Trophoblast cell (in vitro differentiated cells and primary cell): ENCODE measurements at regions not wholly inside any gene's neighbourhood (a gene's known extent, or its start where the extent isn't known, plus 50 kb on each side); places are given as distances from the start of the nearest gene placed in this dataset.

ENCODE experiments used
- DNase-seq, 2 donors: peaks; one replicate each; pipeline ENCODE4 v3.0.0-alpha.2; 2016
- H2AFZ ChIP-seq: 2 replicates; pipeline ENCODE4 v1.6.1; 2013; ENCODE audit warnings: low read length, moderate library complexity, mild to moderate bottlenecking; ENCODE audit not compliant: insufficient read depth, poor library complexity
- H2AK5ac ChIP-seq: 2 replicates; pipeline ENCODE4 v1.6.1; 2013; ENCODE audit warnings: mild to moderate bottlenecking, low read length
- H2BK120ac ChIP-seq: 2 replicates; pipeline ENCODE4 v1.6.1; 2013; ENCODE audit warnings: low read length, mild to moderate bottlenecking, moderate library complexity; ENCODE audit not compliant: insufficient read depth, poor library complexity
- H2BK12ac ChIP-seq: 2 replicates; pipeline ENCODE4 v1.6.1; 2013; ENCODE audit warnings: mild to moderate bottlenecking, low read length, moderate library complexity
- H2BK5ac ChIP-seq: 2 replicates; pipeline ENCODE4 v1.6.1; 2013; ENCODE audit warnings: low read length, low read depth, moderate library complexity, mild to moderate bottlenecking; ENCODE audit not compliant: poor library complexity
- H3K14ac ChIP-seq: 2 replicates; pipeline ENCODE4 v1.6.1; 2013; ENCODE audit warnings: mild to moderate bottlenecking, low read length
- H3K18ac ChIP-seq: 2 replicates; pipeline ENCODE4 v1.6.1; 2013; ENCODE audit warnings: mild to moderate bottlenecking, low read length
- H3K23ac ChIP-seq: 2 replicates; pipeline ENCODE4 v1.6.1; 2013; ENCODE audit warnings: low read length
- H3K27ac ChIP-seq: 2 replicates; pipeline ENCODE4 v1.5.1; 2013; ENCODE audit warnings: low read depth, mild to moderate bottlenecking, inconsistent platforms, low read length, moderate library complexity
- H3K27me3 ChIP-seq: 2 replicates; pipeline ENCODE4 v1.6.1; 2013; ENCODE audit warnings: inconsistent platforms, mild to moderate bottlenecking, low read length, moderate library complexity; ENCODE audit not compliant: insufficient read depth
- H3K36me3 ChIP-seq, 2 experiments: 1 replicate in 1 of 2; 2 replicates in 1 of 2; pipeline ENCODE4 v1.6.1; 2013; ENCODE audit warnings: low read length in 2 of 2, mild to moderate bottlenecking in 2 of 2, moderate library complexity in 1 of 2; ENCODE audit not compliant: insufficient read depth in 2 of 2, control insufficient read depth in 1 of 2
- H3K4ac ChIP-seq: 2 replicates; pipeline ENCODE4 v1.6.1; 2013; ENCODE audit warnings: low read depth, mild to moderate bottlenecking, low read length, moderate library complexity
- H3K4me1 ChIP-seq, 2 experiments: 1 replicate in 1 of 2; 2 replicates in 1 of 2; pipeline ENCODE4 v1.6.1; 2013; ENCODE audit warnings: low read length in 2 of 2, mild to moderate bottlenecking in 2 of 2, moderate library complexity in 1 of 2; ENCODE audit not compliant: insufficient read depth in 2 of 2, control insufficient read depth in 1 of 2
- H3K4me2 ChIP-seq: 2 replicates; pipeline ENCODE4 v1.6.1; 2013; ENCODE audit warnings: inconsistent platforms, mild to moderate bottlenecking, low read length, moderate library complexity
- H3K4me3 ChIP-seq: 2 replicates; pipeline ENCODE4 v1.5.1; 2013; ENCODE audit warnings: mild to moderate bottlenecking, low read depth, low read length, inconsistent platforms
- H3K79me1 ChIP-seq: one replicate; pipeline ENCODE4 v1.6.1; 2013; ENCODE audit warnings: low read length
- H3K79me2 ChIP-seq: 2 replicates; pipeline ENCODE4 v1.6.1; 2013; ENCODE audit warnings: low read length, mild to moderate bottlenecking; ENCODE audit not compliant: control insufficient read depth, insufficient read depth, poor library complexity
- H3K9ac ChIP-seq: 2 replicates; pipeline ENCODE4 v1.6.1; 2013; ENCODE audit warnings: mild to moderate bottlenecking, low read length
- H3K9me3 ChIP-seq: 2 replicates; pipeline ENCODE4 v1.6.1; 2013; ENCODE audit warnings: low read depth, mild to moderate bottlenecking, control low read depth, inconsistent platforms, low read length; ENCODE audit not compliant: insufficient read depth
- H4K12ac ChIP-seq: 2 replicates; pipeline ENCODE4 v1.6.1; 2013; ENCODE audit warnings: low read depth, mild to moderate bottlenecking, low read length, moderate library complexity
- H4K8ac ChIP-seq: 2 replicates; pipeline ENCODE4 v1.6.1; 2013; ENCODE audit warnings: low read depth, mild to moderate bottlenecking, low read length, moderate library complexity
- H4K91ac ChIP-seq: one replicate; pipeline ENCODE4 v1.6.1; 2013; ENCODE audit warnings: low read depth, mild to moderate bottlenecking, low read length, moderate library complexity
- WGBS: extraction: QIAGEN DNeasy Blood & Tissue Kit; methylation state at CpG from one replicate; pipeline ENCODE4 v1.1.7; 2013; ENCODE audit warnings: missing lambda C conversion rate; ENCODE audit not compliant: insufficient read length, insufficient coverage; ENCODE audit errors: extremely low coverage; 5-methylcytosine and 5-hydroxymethylcytosine counted together

DNA sequence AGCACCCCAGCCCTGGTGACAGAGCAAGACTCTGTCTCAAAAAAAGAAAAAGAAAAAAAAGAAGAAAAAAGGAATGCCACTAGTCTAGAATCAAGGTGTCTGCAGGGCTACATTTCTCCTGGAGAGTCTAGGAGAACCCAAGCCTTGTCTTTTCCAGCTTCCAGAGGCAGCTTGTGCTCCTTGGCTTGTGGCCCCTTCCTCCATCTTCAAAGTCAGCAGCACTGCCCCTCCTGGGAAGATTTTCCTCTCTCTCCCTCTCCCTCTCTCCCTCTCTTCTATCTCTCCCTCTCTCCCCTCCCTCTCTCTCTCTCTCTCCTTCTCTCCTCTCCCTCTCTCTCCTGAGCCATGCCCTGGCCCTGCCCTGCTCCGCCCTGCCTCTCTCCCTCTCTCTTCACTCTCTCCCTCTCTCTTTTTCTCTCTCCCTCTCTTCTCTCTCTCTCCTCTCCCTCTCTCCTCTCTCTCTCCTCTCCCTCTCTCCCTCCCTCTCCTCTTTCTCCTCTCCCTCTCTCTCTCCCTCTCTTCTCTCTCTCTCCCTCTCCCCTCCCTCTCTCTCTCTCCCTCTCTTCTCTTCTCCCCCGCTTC, 97.7 kb upstream of the FGF3 start:
- Histone ChIP-seq H3K9me3 (no peaks in the 10 kb centered on the region), H3K36me3 (no peaks in the 10 kb centered on the region), H3K4ac (no peak overlapping the region), H4K91ac (no peak overlapping the region), H3K14ac (no peak overlapping the region), H2BK120ac (no peak overlapping the region), H2AFZ (no peak overlapping the region), H3K18ac (no peak overlapping the region), H3K27me3 (no peaks in the 10 kb centered on the region), H2BK5ac (no peak overlapping the region), H3K27ac (no peak overlapping the region), H2AK5ac (no peak overlapping the region), H3K9ac (no peak overlapping the region), H4K8ac (no peak overlapping the region), H3K4me1 (peaks cover 2 to 6% of the 10 kb centered on the region in 2 experiments), H3K23ac (no peak overlapping the region), H4K12ac (no peak overlapping the region), H3K79me2 (no peaks in the 10 kb centered on the region), H3K79me1 (no peaks in the 10 kb centered on the region), H3K4me2 (no peak overlapping the region), H2BK12ac (no peak overlapping the region), H3K4me3 (no peak overlapping the region)
- WGBS = no CpG with 5 or more reads among the region's 2 CpGs
- DNase-seq = no peak

DNA sequence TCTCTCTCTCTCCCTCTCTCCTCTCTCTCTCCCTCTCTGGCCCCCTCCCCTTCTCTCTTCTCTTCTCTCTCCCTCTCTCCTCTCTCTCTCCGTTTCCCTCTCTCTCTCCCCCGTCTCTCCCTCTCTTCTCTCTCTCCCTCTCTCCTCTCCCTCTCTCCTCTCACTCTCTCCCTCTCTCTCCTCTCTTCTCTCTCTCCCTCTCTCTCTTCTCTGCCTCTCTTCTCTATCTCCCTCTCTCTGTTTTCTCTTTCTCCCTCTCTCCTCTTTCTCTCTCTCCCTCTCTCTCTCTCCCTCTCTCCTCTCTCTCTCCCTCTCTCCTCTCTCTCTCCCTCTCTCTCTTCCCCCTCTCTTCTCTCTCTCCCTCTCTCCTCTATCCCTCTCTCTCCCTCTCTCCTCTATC, 98.3 kb upstream of the FGF3 start:
- Histone ChIP-seq H3K14ac (no peak overlapping the region), H3K4me1 (peaks cover 2 to 6% of the 10 kb centered on the region in 2 experiments), H3K27ac (no peak overlapping the region), H3K79me2 (no peaks in the 10 kb centered on the region), H3K36me3 (no peaks in the 10 kb centered on the region), H2BK12ac (no peak overlapping the region), H3K23ac (no peak overlapping the region), H3K4me3 (no peak overlapping the region), H4K12ac (no peak overlapping the region), H3K9ac (no peak overlapping the region), H3K9me3 (no peaks in the 10 kb centered on the region), H2AK5ac (no peak overlapping the region), H2BK120ac (no peak overlapping the region), H4K8ac (no peak overlapping the region), H4K91ac (no peak overlapping the region), H2AFZ (no peak overlapping the region), H3K4ac (no peak overlapping the region), H3K27me3 (no peaks in the 10 kb centered on the region), H3K79me1 (no peaks in the 10 kb centered on the region), H2BK5ac (no peak overlapping the region), H3K18ac (no peak overlapping the region), H3K4me2 (no peak overlapping the region)
- WGBS = no CpG with 5 or more reads among the region's 2 CpGs
- DNase-seq = no peak

GRCh38 chr11:69918231-69918937, 99.2 kb upstream of the FGF3 start:
- Histone ChIP-seq H4K8ac (no peak overlapping the region), H3K27me3 (no peaks in the 10 kb centered on the region), H3K9ac (no peak overlapping the region), H3K27ac (no peak overlapping the region), H4K91ac (no peak overlapping the region), H3K23ac (no peak overlapping the region), H3K4me1 (peaks cover 2 to 6% of the 10 kb centered on the region in 2 experiments), H3K4me2 (no peak overlapping the region), H2AFZ (no peak overlapping the region), H2AK5ac (no peak overlapping the region), H2BK120ac (no peak overlapping the region), H3K79me2 (no peaks in the 10 kb centered on the region), H2BK12ac (no peak overlapping the region), H3K14ac (no peak overlapping the region), H4K12ac (no peak overlapping the region), H3K9me3 (no peaks in the 10 kb centered on the region), H3K4me3 (no peak overlapping the region), H2BK5ac (no peak overlapping the region), H3K79me1 (no peaks in the 10 kb centered on the region), H3K18ac (no peak overlapping the region), H3K36me3 (no peaks in the 10 kb centered on the region), H3K4ac (no peak overlapping the region)
- WGBS = no CpG with 5 or more reads among the region's 38 CpGs
- DNase-seq = no peak

- H2BK5ac ChIP-seq = no peak overlapping the region
- H4K91ac ChIP-seq = no peak overlapping the region
- H3K14ac ChIP-seq = no peak overlapping the region
- H3K23ac ChIP-seq = no peak overlapping the region
- no CpG with 5 or more reads among the region's 32 CpGs for WGBS
- no peaks in the 10 kb centered on the region for H3K9me3 ChIP-seq
- H3K18ac ChIP-seq = no peak overlapping the region
- no peak overlapping the region for H4K8ac ChIP-seq
- no peak overlapping the region for H3K4me2 ChIP-seq
- no peak overlapping the region for H2AFZ ChIP-seq
- no peak overlapping the region for H2AK5ac ChIP-seq
- no peaks in the 10 kb centered on the region for H3K27me3 ChIP-seq
- no peak overlapping the region for H3K27ac ChIP-seq
- H3K79me1 ChIP-seq = no peaks in the 10 kb centered on the region
- no peak overlapping the region for H3K4me3 ChIP-seq
- H2BK12ac ChIP-seq = no peak overlapping the region
- peak; percentile 44 to 79 for DNase-seq
- H4K12ac ChIP-seq = no peak overlapping the region
- no peak overlapping the region for H3K9ac ChIP-seq
- peaks cover 2 to 5% of the 10 kb centered on the region in 2 experiments for H3K4me1 ChIP-seq
- H3K79me2 ChIP-seq = no peaks in the 10 kb centered on the region
- no peak overlapping the region for H3K4ac ChIP-seq
- no peak overlapping the region for H2BK120ac ChIP-seq
- H3K36me3 ChIP-seq = no peaks in the 10 kb centered on the region
Measured at GRCh38 chr11:69918938-69919650, 99.9 kb upstream of the FGF3 start.
